Activated CD4-positive, alpha-beta T cell treated with anti-CD3 and anti-CD28 coated beads, Interleukin-2, amount 50 U/mL, for 16 hours (primary cell): ENCODE measurements at regions not wholly inside any gene's neighbourhood (a gene's known extent, or its start where the extent isn't known, plus 50 kb on each side); places are given as distances from the start of the nearest gene placed in this dataset.

Source experiments
- DNase-seq: peaks from one replicate; pipeline ENCODE4 v3.0.0-alpha.2; 2020

GRCh38 chr4:35237924-35238323, 1006.4 kb downstream of the ARAP2 start:
- DNase-seq, result no peak

DNA sequence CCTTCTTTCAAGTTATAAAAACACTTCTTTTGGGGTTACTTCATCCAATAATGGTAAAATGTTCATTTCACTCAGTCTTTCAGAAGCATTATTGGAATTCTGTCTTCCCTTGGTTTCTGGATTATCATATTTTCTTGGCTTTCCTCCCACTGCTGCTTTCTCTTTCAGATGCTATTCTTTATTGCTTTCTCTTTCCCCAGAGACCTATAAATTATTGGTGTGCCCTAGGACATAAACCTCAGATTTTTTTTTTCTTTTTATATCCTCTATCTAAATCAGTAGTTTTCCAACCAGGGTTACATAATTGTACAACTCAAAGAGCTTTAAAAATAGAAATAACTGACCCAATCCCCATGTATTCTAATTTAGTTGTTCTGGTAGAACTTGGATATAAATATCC, 1005.5 kb downstream of the ARAP2 start:
- DNase-seq, result no peak

- no peak for DNase-seq
Measured at GRCh38 chr4:35246493-35246892, 997.8 kb downstream of the ARAP2 start.

DNA sequence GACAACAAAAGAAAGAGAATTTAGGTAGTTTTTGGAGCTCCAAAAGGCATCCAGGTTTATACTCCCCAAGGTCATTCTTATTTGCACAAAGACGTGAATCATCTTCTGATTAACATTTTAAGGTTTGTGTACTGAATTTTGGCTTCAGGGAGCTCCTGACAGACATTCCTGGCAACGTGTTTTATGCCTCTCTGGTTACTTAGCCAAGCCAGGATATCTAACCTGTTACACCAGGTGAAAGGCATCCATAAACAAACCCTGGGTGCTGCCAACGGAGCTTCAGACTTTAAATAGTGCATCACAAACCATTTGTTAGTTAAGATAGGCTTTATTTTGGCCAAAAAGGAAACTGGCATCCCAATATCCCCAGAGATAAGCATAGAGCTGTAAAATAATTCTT, 997.3 kb downstream of the ARAP2 start:
- no peak for DNase-seq

DNA sequence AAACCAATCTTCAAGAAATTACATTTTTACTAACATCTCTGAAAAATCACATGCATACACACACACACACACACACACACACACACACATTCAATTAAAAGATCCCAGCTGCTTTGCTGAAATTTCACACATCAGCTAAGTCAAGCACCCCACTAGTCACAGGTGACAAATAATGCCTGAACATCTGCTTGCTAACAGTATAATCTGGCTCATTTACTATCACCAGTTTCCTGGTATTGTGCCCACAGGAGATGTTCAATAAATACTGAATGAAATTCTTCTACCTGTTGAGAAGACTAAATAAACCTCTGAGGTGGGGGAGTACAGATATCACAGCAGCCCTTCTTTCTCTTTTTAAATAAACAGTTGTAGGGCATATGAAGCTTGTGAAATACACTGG, 994.0 kb downstream of the ARAP2 start:
- no peak for DNase-seq

- DNase-seq, result no peak
Measured at GRCh38 chr4:35250761-35251160, 993.6 kb downstream of the ARAP2 start.

- DNase-seq, result no peak
Measured at GRCh38 chr4:35252071-35252470, 992.2 kb downstream of the ARAP2 start.

DNA sequence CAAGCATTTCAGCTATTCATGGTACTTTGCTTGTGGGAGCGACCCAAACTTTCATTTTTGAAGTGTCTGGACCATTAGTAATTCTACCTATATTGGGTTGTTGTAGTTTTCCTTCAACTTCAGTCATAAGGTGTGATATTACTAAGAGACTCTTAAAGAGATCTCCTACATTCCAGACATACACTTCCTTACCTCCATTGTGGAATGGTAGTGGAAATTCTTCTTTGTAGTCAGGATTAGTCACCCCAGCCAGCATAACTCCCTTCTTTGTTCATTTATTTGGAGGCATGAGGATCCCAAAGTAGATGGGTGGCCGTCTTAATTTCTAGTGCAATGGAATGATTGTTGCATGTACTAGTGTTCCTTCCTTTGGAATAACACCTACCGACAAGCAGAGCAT, 991.4 kb downstream of the ARAP2 start:
- DNase-seq, result no peak

DNA sequence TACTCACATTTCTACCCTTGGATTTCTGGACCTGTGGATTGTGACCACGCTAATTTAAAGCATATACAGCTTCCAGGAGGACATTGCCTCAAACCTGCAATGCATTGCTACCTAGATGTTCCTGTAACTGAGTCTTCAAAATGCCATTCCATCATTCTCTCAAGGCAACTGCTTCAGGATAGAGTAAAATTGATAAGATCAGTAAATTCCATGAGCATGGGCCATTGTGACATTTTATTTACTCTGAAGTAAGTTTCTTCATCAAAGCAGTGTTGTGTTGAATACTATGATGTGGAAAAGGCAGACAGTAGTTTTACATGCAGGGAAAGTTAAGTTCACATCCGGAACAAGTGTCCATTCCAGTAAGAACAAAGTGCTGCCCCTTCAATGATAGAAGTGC, 991.0 kb downstream of the ARAP2 start:
- no peak for DNase-seq

DNA sequence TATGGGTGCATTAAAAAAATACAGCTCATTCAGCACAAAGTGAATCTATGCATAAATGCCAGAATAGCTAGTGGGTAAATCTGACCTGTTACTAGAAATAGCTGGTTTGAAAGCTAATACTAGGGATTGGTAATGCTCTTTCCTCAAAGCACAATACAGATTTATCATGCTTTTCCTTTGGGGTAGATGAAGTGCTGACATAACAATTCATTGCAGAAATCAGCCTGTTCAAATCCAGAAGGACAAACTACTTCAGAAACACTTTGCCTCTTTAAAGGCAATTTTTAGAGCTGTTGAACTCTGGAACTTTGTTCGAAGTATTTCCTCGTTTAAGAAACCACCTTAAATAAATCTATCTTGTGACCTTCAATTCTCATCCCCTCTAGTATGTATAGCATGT, 957.9 kb downstream of the ARAP2 start:
- DNase-seq, result no peak

GRCh38 chr4:35300996-35301774, 943.1 kb downstream of the ARAP2 start:
- no peak for DNase-seq

- no peak for DNase-seq
Measured at GRCh38 chr4:35315419-35315818, 928.9 kb downstream of the ARAP2 start.

- DNase-seq, result no peak
Measured at GRCh38 chr4:35325908-35326453, 918.3 kb downstream of the ARAP2 start.

DNA sequence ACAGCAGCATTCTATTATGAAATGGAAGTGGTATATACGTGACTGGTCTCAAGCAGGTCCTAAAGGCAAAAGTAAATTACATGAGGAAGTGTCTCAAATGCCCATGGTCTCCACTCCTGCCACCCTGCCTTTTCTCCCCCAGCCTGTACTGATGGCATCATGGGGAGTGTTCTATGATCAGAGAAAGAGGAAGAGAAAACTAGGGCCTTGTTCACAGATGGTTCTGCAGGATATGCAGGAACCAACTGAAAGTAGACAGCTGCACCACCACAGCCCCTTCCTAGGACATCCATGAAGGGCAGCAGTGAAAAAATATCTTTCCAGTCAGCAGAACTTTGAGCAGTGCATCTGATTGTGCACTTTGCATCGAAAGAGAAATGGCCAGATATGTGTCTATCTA, 901.5 kb downstream of the ARAP2 start:
- no peak for DNase-seq

DNA sequence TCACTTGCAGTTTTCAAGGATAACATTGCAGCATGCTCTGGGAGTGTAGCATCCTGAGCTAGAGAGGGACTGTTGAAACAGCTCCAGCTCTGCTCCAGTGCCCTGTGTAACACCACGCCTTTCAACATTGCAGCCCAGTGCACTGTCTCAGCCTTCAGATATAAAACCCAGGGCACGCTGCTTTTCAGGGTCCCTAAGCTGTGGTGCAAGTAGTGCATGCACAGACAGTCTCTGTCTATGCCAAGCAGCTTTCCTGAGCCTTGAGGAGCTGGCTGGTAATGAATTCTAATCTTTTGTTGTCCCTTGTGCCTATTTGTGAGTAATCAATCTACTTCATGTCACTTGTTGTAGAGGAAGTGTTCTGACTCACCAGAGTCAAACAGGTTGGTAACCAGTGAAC, 897.0 kb downstream of the ARAP2 start:
- no peak for DNase-seq

DNA sequence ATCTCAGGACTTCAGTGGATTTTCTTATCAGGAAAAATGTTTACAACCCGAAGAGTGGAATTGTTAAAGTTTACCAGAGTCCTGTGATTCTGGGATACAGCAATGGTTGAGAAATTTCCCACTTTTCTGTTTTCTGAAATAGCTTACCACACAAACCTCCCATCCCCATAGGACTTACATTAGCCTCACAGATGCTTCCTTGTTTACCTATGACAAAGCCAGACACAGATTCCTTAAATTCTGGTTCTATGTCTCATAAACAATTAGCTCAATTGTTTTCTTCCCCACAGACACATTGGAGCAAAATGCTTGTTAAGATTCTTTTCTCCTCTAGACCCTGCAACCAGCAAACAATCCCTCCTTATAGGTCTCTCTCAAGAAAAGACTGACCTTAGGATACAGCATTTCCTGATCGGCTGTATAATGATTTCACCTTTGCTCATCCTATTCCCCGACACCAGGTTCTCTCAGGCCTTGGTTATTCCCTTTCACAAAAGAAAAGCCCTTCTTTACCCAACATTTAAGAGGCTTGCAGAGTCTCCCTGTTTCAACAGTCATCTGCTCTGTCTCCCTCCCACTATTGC, 886.2 kb downstream of the ARAP2 start:
- DNase-seq, result no peak

GRCh38 chr4:35364321-35364870, 879.9 kb downstream of the ARAP2 start:
- no peak for DNase-seq

DNA sequence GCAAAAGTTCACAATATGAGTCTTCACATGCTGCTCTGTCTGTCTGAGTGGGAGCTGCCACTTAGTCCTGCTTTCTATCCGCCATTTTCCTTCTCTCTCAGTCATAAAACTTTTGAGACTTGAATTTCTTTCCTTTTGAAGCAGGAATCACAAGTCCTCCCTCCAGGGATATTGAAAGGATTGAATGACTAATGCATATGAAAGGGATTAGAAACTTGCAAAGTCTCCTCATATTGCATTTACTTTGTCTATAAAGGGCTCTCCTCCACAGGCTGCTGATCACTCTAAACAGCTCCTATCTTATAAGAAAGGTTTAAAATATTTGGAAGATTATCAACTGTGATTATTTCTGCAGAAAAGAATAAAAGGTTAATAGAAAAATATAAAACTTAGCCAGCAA, 879.1 kb downstream of the ARAP2 start:
- DNase-seq, result no peak

DNA sequence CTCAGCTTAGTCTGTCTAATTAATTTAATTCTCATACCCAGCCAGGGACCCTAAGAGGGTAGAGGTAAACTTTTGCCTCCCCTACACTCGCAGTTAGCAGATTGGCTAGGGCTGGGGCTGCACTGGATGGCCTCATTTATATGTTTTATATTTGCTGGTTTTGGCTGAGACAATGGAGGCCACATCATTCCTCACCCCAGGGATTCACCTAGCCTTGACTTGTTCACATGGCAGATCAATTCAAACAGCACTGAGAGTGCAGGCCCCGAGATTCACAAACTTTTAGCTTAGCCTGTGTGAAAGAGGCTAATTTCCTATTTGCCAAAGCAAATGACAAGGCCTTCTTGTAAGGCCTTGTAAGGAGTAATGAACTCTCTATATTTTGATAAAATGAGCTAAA, 844.4 kb downstream of the ARAP2 start:
- no peak for DNase-seq

DNA sequence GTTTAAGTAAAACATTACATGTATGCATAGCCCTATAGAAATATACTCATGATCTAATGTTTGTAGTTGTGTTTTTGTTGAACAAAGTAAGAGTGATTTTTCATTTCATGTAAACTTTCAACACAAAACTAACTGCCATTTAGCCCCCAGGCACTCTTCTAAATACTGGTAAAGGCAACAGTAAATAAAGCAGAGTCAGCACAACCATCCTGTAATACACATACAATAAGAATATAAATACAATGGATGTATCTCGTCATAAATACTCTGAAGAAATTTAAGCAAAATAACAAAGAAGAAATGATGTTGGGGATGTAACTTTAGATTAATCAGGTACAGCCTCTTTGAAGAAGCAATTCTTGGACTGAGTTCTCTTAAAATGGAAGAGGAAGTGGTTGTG, 821.2 kb downstream of the ARAP2 start:
- DNase-seq, result no peak

DNA sequence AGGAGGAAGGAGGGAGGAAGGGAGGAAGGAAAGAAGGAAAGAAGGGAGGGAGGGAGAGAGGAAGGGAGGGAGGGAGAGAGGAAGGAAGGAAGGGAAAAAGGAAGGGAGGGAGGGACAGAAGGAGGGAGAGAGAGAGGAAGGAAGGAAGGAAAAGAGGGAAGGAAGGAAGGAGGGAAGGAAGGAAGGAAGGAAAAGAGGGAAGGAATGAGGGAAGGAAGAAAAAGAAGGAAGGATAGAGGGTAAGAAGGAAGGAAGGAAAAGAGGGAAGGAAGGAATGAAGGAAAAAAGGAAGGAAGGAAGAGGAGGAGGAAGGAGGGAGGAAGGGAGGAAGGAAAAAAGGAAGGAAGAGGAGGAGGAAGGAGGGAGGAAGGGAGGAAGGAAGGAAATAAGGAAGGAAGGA, 796.8 kb downstream of the ARAP2 start:
- DNase-seq, result no peak

DNA sequence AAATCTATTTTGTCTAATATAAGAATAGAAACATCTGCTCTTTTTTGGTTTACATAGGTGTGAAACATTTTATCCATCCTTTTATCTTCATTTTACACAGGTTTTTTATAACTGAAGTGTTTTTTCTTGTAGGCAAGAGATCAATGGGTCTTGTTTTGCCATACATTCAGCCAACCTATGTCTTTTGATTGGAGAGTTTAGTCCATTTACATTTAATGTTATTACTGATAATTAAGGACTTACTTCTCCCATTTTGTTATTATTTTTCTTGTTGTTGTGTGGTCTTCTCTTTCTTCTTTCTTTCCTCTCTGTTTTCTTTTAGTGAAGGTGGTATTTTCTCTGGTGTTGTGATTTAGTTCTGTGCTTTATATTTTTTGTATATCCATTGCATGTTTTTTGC, 785.3 kb downstream of the ARAP2 start:
- DNase-seq, result no peak

DNA sequence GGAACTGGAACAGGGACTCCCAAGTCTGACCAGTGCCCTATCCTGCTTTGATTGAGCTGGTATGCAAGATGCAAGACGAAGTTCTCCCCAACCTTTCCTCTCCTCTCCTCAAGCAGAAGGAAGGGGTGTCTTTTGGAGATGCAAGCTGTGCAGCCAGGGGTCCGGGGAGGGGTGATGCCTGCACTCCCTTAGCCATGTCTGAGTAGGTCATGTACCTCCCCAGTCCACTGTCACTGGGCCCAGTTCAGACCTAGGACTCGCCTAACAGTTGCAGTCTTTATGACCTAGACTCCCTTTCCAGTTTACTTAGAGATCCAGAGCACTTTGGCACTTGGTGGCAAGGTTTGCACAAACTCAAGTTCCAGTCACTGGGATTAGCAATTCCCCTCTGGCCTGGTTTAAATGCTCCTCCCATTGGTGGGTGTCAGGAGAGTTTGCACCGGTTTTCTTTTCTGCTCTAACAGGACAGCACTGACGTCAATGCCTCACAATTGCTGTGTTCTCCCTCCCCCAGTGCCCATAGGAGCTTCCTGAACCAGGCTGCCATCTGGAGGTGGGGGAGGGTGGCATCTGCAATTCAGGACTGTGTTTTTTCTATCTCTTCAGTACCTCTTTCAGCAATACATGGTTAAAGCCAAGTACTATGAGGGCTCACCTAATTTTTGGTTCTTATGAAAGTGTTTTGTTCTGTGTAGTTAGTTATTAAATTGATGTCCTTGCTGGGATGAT, 782.2 kb downstream of the ARAP2 start:
- DNase-seq, result no peak
